ENCODE measurements at regions not wholly inside any gene's neighbourhood (a gene's known extent, or its start where the extent isn't known, plus 50 kb on each side); places are given as distances from the start of the nearest gene placed in this dataset.

GRCh38 chr4:38452009-38452408 is 212.0 kb upstream of the KLF3 start:
- no peak for DNase-seq
- H3K36me3 ChIP-seq, result no peaks in the 10 kb centered on the region
- TF ChIP-seq, protein P1, sequence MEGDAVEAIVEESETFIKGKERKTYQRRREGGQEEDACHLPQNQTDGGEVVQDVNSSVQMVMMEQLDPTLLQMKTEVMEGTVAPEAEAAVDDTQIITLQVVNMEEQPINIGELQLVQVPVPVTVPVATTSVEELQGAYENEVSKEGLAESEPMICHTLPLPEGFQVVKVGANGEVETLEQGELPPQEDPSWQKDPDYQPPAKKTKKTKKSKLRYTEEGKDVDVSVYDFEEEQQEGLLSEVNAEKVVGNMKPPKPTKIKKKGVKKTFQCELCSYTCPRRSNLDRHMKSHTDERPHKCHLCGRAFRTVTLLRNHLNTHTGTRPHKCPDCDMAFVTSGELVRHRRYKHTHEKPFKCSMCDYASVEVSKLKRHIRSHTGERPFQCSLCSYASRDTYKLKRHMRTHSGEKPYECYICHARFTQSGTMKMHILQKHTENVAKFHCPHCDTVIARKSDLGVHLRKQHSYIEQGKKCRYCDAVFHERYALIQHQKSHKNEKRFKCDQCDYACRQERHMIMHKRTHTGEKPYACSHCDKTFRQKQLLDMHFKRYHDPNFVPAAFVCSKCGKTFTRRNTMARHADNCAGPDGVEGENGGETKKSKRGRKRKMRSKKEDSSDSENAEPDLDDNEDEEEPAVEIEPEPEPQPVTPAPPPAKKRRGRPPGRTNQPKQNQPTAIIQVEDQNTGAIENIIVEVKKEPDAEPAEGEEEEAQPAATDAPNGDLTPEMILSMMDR (IDR thresholded peaks at IDR 0.05; ENCODE audit: low read depth, low read length), result no peak
- H3K4me3 ChIP-seq (ENCODE audit: low read depth, low read length), result no peak overlapping the region
- H3K27me3 ChIP-seq, result no peaks in the 10 kb centered on the region
- H3K4me1 ChIP-seq, result no peaks in the 10 kb centered on the region
- no peaks in the 10 kb centered on the region for H3K9me3 ChIP-seq

DNA sequence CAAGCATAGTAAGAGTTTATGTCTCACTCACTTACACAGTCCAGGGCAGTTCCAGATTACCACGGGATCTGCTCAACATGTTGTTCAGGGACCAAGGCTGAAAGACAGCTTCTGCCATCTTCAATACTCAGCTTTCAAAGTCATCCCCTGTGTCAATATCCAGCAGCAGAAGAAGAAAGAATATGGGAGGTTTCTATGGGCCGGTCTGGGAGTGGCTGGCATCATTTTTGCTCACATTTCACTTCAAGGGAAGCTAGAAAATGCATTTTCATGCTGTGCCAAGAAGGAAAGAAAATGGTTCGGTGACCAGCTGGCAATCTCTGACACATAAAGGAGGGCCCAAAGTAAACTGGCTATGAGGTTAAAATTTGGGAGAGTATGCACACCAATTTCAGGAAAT is 211.5 kb upstream of the KLF3 start:
- no peaks in the 10 kb centered on the region for H3K36me3 ChIP-seq
- DNase-seq, result no peak
- no peaks in the 10 kb centered on the region for H3K9me3 ChIP-seq
- no peak overlapping the region for H3K4me3 ChIP-seq (ENCODE audit: low read depth, low read length)
- no peaks in the 10 kb centered on the region for H3K27me3 ChIP-seq
- H3K4me1 ChIP-seq, result no peaks in the 10 kb centered on the region
- TF ChIP-seq, protein P1 (IDR thresholded peaks at IDR 0.05; ENCODE audit: low read depth, low read length), result no peak

GRCh38 chr4:38453253-38453881 is 210.6 kb upstream of the KLF3 start:
- Histone ChIP-seq H3K4me3 (ENCODE audit: low read depth, low read length) (no peak overlapping the region), H3K27me3 (no peaks in the 10 kb centered on the region), H3K36me3 (no peaks in the 10 kb centered on the region), H3K4me1 (no peaks in the 10 kb centered on the region), H3K9me3 (no peaks in the 10 kb centered on the region)
- TF ChIP-seq, protein P1 (IDR thresholded peaks at IDR 0.05; ENCODE audit: low read depth, low read length), result no peak
- no peak for DNase-seq

DNA sequence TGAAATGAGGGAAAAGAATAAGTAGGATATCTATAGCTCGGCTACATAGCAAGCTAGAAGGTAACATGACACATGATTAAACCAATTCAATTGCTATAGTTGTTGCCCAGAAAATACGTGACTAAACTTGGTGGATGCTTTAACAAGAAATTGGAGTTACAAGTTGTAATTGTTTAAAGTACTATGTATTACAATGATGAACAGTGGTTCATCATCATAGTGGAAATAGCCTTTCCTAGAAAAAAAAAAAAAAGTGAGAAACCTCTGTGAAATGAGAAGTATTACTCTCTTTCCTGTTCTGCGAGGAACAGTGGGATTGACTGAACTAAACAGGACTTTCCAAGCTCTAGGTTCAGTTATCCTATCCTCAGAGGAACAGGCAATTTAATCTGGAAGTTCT is 209.7 kb upstream of the KLF3 start:
- no peaks in the 10 kb centered on the region for H3K27me3 ChIP-seq

DNA sequence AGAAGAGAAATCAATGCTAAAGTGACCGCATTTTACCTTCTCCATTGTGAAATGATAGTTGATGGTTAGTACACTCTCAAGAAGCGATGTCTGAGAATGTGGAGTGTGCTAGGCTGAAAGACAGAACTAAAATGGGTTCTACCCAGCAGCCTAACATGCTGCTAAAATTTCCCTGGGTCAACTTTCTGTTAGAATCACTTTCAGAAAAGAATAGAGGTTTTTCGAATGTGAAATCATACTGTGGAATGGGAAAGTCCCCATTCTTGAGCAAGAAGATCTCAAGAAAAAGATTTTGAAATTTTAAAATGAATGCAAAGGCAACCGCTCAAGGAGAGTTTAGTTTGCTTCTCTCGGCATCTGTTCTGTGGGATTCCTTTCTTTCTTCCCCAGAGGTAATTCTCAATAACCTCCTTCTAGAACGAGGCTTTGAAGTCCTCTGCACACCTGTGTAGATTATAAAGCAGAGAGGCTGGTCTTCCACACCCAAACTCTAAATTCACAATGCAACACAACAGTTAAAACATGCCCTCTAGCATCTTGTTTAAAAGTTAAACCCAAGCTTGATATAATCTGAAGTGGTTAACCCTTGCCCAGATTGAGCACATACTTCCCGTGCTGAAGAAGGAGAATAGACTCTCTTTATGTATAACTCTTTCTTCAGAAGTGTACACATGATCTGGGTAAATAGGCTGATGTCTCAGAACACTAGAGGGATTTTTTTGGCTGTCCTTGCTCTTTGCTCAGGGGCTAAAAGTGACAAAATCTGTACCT is 208.7 kb upstream of the KLF3 start:
- no peak for DNase-seq
- TF ChIP-seq, protein P1 (IDR thresholded peaks at IDR 0.05; ENCODE audit: low read depth, low read length), result no peak

More for the DNA sequence above, 209.7 kb upstream of the KLF3 start:
- H3K4me3 ChIP-seq (ENCODE audit: low read depth, low read length), result no peak overlapping the region
- DNase-seq, result no peak
- H3K36me3 ChIP-seq, result no peaks in the 10 kb centered on the region
- no peaks in the 10 kb centered on the region for H3K9me3 ChIP-seq
- no peaks in the 10 kb centered on the region for H3K4me1 ChIP-seq
- TF ChIP-seq, protein P1 (IDR thresholded peaks at IDR 0.05; ENCODE audit: low read depth, low read length), result no peak

DNA sequence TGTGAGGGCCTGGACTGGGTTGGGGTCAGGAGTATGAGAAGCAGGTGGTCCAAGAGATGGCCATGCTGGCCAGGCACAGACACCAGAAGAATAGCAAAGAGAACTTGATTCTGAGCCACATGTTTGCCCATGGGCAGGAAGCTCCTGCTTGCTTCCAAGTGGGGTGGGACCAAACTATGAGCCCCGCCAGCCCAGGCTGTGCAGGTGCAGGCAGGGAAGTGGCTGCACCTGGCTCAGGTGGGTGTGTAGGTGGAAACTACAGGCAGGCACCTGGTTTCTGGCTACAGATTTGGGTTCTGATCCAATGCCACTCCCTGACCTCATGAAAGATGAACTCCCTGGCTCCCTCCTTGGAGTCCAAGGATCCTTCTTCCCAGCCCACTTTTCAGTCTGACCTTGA is 207.9 kb upstream of the KLF3 start:
- Histone ChIP-seq H3K27me3 (no peaks in the 10 kb centered on the region), H3K36me3 (no peaks in the 10 kb centered on the region), H3K4me1 (no peaks in the 10 kb centered on the region), H3K9me3 (no peaks in the 10 kb centered on the region), H3K4me3 (ENCODE audit: low read depth, low read length) (no peak overlapping the region)
- no peak for DNase-seq
- TF ChIP-seq, protein P1 (IDR thresholded peaks at IDR 0.05; ENCODE audit: low read depth, low read length), result no peak

More for the DNA sequence above, 208.7 kb upstream of the KLF3 start:
- no peaks in the 10 kb centered on the region for H3K27me3 ChIP-seq
- H3K4me3 ChIP-seq (ENCODE audit: low read depth, low read length), result no peak overlapping the region
- H3K9me3 ChIP-seq, result no peaks in the 10 kb centered on the region
- H3K4me1 ChIP-seq, result no peaks in the 10 kb centered on the region
- H3K36me3 ChIP-seq, result no peaks in the 10 kb centered on the region
